ENCODE measurements at regions not wholly inside any gene's neighbourhood (a gene's known extent, or its start where the extent isn't known, plus 50 kb on each side); places are given as distances from the start of the nearest gene placed in this dataset.

GRCh38 chrX:34379891-34380290, 247.8 kb upstream of the FAM47A start:
- H2AFZ ChIP-seq (ENCODE audit: low read depth, low read length) = no peak overlapping the region
- no peaks in the 10 kb centered on the region for H3K36me3 ChIP-seq (ENCODE audit: control insufficient read depth in 2 of 2, extremely low read depth in 1 of 2, insufficient read depth in 2 of 2, low read length in 2 of 2)
- no TSS peak for BruUV-seq (replicated peaks)
- no peaks in the 10 kb centered on the region for H4K20me1 ChIP-seq (replicated peaks; ENCODE audit: control insufficient read depth, extremely low read depth, insufficient read depth, low read length)
- no peak overlapping the region for H3K4me2 ChIP-seq (ENCODE audit: insufficient read depth, low read length)
- no peaks in the 10 kb centered on the region for H3K79me2 ChIP-seq (ENCODE audit: control insufficient read depth, insufficient read depth, low read length)
- dilution Hi-C loops (cut with MboI; ENCODE audit: extremely low pct_ligation_motif_present, low sequenced_read_pairs) = no loop called here
- TF ChIP-seq FOS (IDR thresholded peaks at IDR 0.05; ENCODE audit: borderline replicate concordance, insufficient read depth, low read length) = no peak
- TF ChIP-seq MAX (IDR thresholded peaks at IDR 0.05; ENCODE audit: insufficient read depth, insufficient read length) = no peak
- TF ChIP-seq MYC (IDR thresholded peaks at IDR 0.05; ENCODE audit: low read depth, low read length) = no peak
- no peak for TF ChIP-seq JUN (IDR thresholded peaks at IDR 0.05; ENCODE audit: borderline replicate concordance, insufficient read depth, insufficient read length, low read depth)
- no peak for TF ChIP-seq EZH2 (IDR thresholded peaks at IDR 0.05; ENCODE audit: borderline replicate concordance, low read depth, low read length, severe bottlenecking)
- TF ChIP-seq POLR2A (IDR thresholded peaks at IDR 0.05; ENCODE audit: low read depth, low read length) = no peak
- H3K9me1 ChIP-seq (replicated peaks; ENCODE audit: control insufficient read depth, extremely low read depth, insufficient read depth, low read length) = no peaks in the 10 kb centered on the region
- intact Hi-C loops (cut with micrococcal nuclease) = no loop called here
- H3K4me1 ChIP-seq (ENCODE audit: control insufficient read depth, extremely low read depth, insufficient read depth, low read length) = no peaks in the 10 kb centered on the region
- POLR2A ChIA-PET = no interaction called here
- H3K4me3 ChIP-seq (replicated peaks in 1 of 3; ENCODE audit: insufficient read depth in 1 of 3, low read depth in 1 of 3, low read length in 3 of 3) = no peak overlapping the region
- no peaks in the 10 kb centered on the region for H3K9me3 ChIP-seq (replicated peaks; ENCODE audit: control insufficient read depth, insufficient read depth, low read length)
- DNase-seq (ENCODE audit: low read depth, low spot score) = no peak
- no peaks in the 10 kb centered on the region for H3K27me3 ChIP-seq (ENCODE audit: control insufficient read depth in 2 of 2, insufficient read depth in 2 of 2, low read length in 2 of 2)
- H3K27ac ChIP-seq (ENCODE audit: insufficient read depth, low read depth, low read length) = no peak overlapping the region
- CTCF ChIA-PET = interaction anchor here (0.6 kb wide), 1 partner anchor 9 kb away, joined by 3 read pairs; no protein-coding TSS in a partner anchor
- no peak for FAIRE-seq
- H3K9ac ChIP-seq (replicated peaks; ENCODE audit: extremely low read depth, insufficient read depth, low read length) = no peak overlapping the region

- POLR2A ChIA-PET = no interaction called here
- Histone ChIP-seq H3K27me3 (ENCODE audit: control insufficient read depth in 2 of 2, insufficient read depth in 2 of 2, low read length in 2 of 2) (no peaks in the 10 kb centered on the region), H3K9me1 (replicated peaks; ENCODE audit: control insufficient read depth, extremely low read depth, insufficient read depth, low read length) (no peaks in the 10 kb centered on the region), H3K4me1 (ENCODE audit: control insufficient read depth, extremely low read depth, insufficient read depth, low read length) (no peaks in the 10 kb centered on the region), H3K4me2 (ENCODE audit: insufficient read depth, low read length) (no peak overlapping the region), H3K9me3 (replicated peaks; ENCODE audit: control insufficient read depth, insufficient read depth, low read length) (no peaks in the 10 kb centered on the region), H3K27ac (ENCODE audit: insufficient read depth, low read depth, low read length) (no peak overlapping the region), H3K79me2 (ENCODE audit: control insufficient read depth, insufficient read depth, low read length) (no peaks in the 10 kb centered on the region), H2AFZ (ENCODE audit: low read depth, low read length) (no peak overlapping the region), H3K36me3 (ENCODE audit: control insufficient read depth in 2 of 2, extremely low read depth in 1 of 2, insufficient read depth in 2 of 2, low read length in 2 of 2) (no peaks in the 10 kb centered on the region), H4K20me1 (replicated peaks; ENCODE audit: control insufficient read depth, extremely low read depth, insufficient read depth, low read length) (no peaks in the 10 kb centered on the region), H3K4me3 (replicated peaks in 1 of 3; ENCODE audit: insufficient read depth in 1 of 3, low read depth in 1 of 3, low read length in 3 of 3) (no peak overlapping the region), H3K9ac (replicated peaks; ENCODE audit: extremely low read depth, insufficient read depth, low read length) (no peak overlapping the region)
- intact Hi-C loops (cut with micrococcal nuclease) = no loop called here
- no peak for FAIRE-seq
- CTCF ChIA-PET = no interaction called here
- BruUV-seq (replicated peaks) = no TSS peak
- no peak for DNase-seq (ENCODE audit: low read depth, low spot score)
- dilution Hi-C loops (cut with MboI; ENCODE audit: extremely low pct_ligation_motif_present, low sequenced_read_pairs) = no loop called here
- TF ChIP-seq MAX (IDR thresholded peaks at IDR 0.05; ENCODE audit: insufficient read depth, insufficient read length) = no peak
- no peak for TF ChIP-seq FOS (IDR thresholded peaks at IDR 0.05; ENCODE audit: borderline replicate concordance, insufficient read depth, low read length)
- no peak for TF ChIP-seq CTCF (IDR thresholded peaks at IDR 0.05; ENCODE audit: extremely low read depth in 1 of 2, insufficient read depth in 1 of 2, low read depth in 1 of 2, low read length in 2 of 2)
- no peak for TF ChIP-seq JUN (IDR thresholded peaks at IDR 0.05; ENCODE audit: borderline replicate concordance, insufficient read depth, insufficient read length, low read depth)
- no peak for TF ChIP-seq POLR2A (IDR thresholded peaks at IDR 0.05; ENCODE audit: low read depth, low read length)
- no peak for TF ChIP-seq POLR2AphosphoS5 (IDR thresholded peaks at IDR 0.05; ENCODE audit: insufficient read depth, low read depth, low read length)
- TF ChIP-seq GATA2 (IDR thresholded peaks at IDR 0.05; ENCODE audit: insufficient read depth, insufficient read length, low read depth, low read length) = no peak
- TF ChIP-seq EZH2 (IDR thresholded peaks at IDR 0.05; ENCODE audit: borderline replicate concordance, low read depth, low read length, severe bottlenecking) = no peak
- TF ChIP-seq MYC (IDR thresholded peaks at IDR 0.05; ENCODE audit: low read depth, low read length) = no peak
Measured at GRCh38 chrX:34377645-34378044, 245.5 kb upstream of the FAM47A start.

Measured in endothelial cell of umbilical vein (primary cell).